Upper lobe of left lung (tissue), 4 donors: ENCODE measurements at regions not wholly inside any gene's neighbourhood (a gene's known extent, or its start where the extent isn't known, plus 50 kb on each side); places are given as distances from the start of the nearest gene placed in this dataset.

ENCODE experiments used
- CTCF ChIP-seq, 6 experiments: fragments of 450-650 bp in 4 of 6; fragments of 200-600 bp in 2 of 6; sonication (generic) in 2 of 6; IDR thresholded peaks; one replicate each; pipeline ENCODE4 v1.5.1; 2016 to 2019; ENCODE audit warnings: antibody characterized with exemption in 6 of 6
- EP300 ChIP-seq, 4 donors: sonication (generic); formaldehyde crosslinking; IDR thresholded peaks; one replicate each; pipeline ENCODE4 v1.5.1; 2017; ENCODE audit warnings: antibody characterized with exemption in 4 of 4, control low read depth in 2 of 4
- POLR2A ChIP-seq, 4 donors: fragments of 450-650 bp; IDR thresholded peaks; one replicate each; pipeline ENCODE4 v1.5.1; 2016 to 2017; ENCODE audit warnings: antibody characterized with exemption in 4 of 4, mild to moderate bottlenecking in 2 of 4
- POLR2AphosphoS5 ChIP-seq, 2 donors: sonication (generic); formaldehyde crosslinking; IDR thresholded peaks; one replicate each; pipeline ENCODE4 v1.5.1; 2017; ENCODE audit warnings: antibody characterized with exemption in 2 of 2

GRCh38 chr11:127616158-127616557 is 615.6 kb upstream of the KIRREL3 start:
- TF ChIP-seq EP300 (IDR thresholded peaks at IDR 0.05) (no peak), CTCF (IDR thresholded peaks at IDR 0.05) (no peak), POLR2AphosphoS5 (IDR thresholded peaks at IDR 0.05) (no peak), POLR2A (IDR thresholded peaks at IDR 0.05) (no peak)
